ENCODE measurements at regions not wholly inside any gene's neighbourhood (a gene's known extent, or its start where the extent isn't known, plus 50 kb on each side); places are given as distances from the start of the nearest gene placed in this dataset.

- TF ChIP-seq CTCF (IDR thresholded peaks at IDR 0.05) (no peak), POLR2A (IDR thresholded peaks at IDR 0.05) (no peak)
Observed at GRCh38 chr6:148021165-148021564, 321.5 kb upstream of the SASH1 start.

Measured in esophagus squamous epithelium (tissue), 4 donors.